GM19035 (cell line): ENCODE measurements at regions not wholly inside any gene's neighbourhood (a gene's known extent, or its start where the extent isn't known, plus 50 kb on each side); places are given as distances from the start of the nearest gene placed in this dataset.

Experiments
- ATAC-seq: cut with Tn5 transposase; IDR thresholded peaks from one replicate; pipeline ENCODE4 v1.9.1; 2021; ENCODE audit not compliant: unreplicated experiment

- no peak for ATAC-seq
Measured at GRCh38 chr13:65095161-65096082, 2134.7 kb downstream of the PCDH9 start.

GRCh38 chr13:65093357-65093756, 2136.8 kb downstream of the PCDH9 start:
- ATAC-seq = no peak

DNA sequence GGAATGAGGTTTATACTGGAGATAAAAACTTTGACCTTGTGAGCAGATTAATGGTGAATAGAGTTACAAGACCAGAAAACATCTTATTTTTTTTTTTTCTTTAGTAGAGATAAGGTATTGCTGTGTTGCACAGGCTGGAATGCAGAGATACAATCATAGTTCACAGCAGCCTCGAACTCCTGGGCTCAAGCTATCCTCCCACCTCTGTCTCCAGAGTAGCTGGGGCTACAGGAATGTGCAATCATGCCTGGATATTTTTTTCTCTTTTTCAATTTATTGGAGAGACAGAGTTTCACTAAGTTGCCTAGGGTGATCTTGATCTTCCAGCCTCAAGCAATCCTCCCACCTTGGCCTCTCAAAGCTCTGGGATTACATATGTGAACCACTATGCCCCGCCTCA, 2139.1 kb downstream of the PCDH9 start:
- no peak for ATAC-seq

GRCh38 chr13:65090186-65090585, 2139.9 kb downstream of the PCDH9 start:
- no peak for ATAC-seq

GRCh38 chr13:65088906-65089305, 2141.2 kb downstream of the PCDH9 start:
- ATAC-seq = no peak

DNA sequence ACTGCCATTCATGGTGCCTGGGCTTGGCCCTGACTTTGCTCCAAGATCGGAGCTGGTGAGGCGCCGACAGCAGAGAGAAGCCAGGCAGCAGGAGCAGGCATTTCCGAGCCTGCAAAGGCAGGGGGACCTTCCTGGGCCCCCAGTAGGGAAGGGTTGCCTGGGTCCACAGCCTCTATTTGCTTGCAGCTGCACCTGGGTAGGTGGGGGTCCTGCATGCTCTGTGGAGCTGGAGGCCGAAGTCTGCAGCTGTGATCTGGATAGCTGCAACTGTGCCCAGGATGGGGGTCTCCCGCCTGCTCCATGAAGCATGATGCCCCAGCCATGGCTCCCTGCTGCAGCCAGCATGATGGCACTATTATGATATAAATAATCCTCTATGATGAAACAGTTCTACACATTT, 2144.2 kb downstream of the PCDH9 start:
- no peak for ATAC-seq

DNA sequence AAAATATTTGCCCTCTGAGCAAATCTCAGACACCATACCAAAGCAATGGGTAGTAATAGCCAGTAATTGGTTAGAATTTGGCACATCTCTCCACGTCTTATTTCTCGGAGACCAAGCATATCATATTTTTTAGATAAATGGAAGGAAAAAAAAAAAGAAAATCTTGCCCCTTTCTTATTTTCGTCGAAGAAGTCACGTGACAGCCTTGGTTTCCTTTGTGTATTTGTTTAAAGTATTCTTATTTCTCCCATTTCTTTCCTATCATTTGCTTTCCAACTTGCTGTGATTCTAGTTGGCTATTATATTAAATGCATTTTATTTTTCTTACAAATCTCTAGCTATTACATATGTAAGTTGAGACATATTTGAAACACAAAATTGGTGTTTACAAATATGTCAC, 2155.9 kb downstream of the PCDH9 start:
- ATAC-seq = no peak

- no peak for ATAC-seq
Measured at GRCh38 chr13:65064967-65065366, 2165.2 kb downstream of the PCDH9 start.

DNA sequence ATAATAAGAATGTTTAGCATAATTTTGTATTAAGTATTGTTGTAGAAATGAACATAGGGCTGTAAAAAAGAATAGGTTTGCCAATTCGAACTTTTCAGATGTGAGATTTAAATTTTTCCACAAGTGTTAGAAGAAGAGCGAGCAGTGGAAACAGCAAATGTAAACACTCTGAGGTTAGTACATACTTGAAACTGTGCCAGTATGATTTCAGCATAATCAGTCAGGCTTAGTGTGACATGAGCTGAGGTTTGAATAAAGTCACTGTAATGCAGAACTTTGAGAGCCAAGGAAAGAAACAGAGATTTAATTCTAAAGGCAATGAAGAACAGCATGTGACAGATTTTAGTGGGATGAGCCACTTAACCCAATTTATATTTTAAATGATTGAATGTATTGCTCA, 2166.4 kb downstream of the PCDH9 start:
- no peak for ATAC-seq

DNA sequence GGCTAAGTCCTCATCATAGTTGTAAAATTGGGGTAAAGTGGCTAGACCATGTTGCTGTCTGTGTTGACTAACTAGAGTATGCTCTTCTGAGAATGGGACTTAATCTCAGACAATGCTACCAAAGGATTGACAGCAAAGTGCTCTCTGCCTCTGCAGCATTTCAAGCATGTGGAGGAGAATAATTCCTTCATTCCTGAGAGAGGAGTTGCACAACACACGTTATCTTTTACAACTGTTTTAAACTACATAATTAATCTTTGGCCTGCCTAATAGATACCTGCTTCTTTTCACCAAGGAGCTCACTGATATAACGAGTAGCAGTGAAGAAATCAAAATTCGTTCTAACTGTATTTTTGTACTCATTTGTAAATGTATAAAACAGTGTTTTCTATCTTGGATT, 2172.2 kb downstream of the PCDH9 start:
- no peak for ATAC-seq

- ATAC-seq = no peak
Measured at GRCh38 chr13:65054277-65054676, 2175.9 kb downstream of the PCDH9 start.

- no peak for ATAC-seq
Measured at GRCh38 chr13:65036999-65037398, 2193.1 kb downstream of the PCDH9 start.

- ATAC-seq = no peak
Measured at GRCh38 chr13:65035302-65035701, 2194.8 kb downstream of the PCDH9 start.

- ATAC-seq = no peak
Measured at GRCh38 chr13:65034266-65034665, 2195.9 kb downstream of the PCDH9 start.

DNA sequence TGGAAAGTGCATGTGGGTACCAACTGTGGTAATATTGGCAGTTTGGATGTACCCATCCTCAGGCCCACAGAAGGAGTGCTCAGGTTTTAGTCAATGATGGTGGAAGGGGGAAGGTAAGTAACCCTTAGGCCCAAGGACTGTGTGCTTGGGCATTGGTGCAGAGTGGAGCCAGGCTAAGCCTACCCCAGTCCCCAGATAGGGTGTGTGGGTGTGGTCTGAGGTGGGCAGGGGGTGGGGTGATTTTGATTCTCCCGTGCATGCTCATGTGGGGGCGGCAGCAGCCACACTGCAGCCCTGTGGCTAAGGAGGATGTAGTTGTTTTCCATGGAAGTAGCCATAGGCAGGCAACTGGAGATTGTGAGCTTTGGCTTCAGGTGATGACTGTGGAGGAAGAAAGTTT, 2197.3 kb downstream of the PCDH9 start:
- ATAC-seq = no peak

DNA sequence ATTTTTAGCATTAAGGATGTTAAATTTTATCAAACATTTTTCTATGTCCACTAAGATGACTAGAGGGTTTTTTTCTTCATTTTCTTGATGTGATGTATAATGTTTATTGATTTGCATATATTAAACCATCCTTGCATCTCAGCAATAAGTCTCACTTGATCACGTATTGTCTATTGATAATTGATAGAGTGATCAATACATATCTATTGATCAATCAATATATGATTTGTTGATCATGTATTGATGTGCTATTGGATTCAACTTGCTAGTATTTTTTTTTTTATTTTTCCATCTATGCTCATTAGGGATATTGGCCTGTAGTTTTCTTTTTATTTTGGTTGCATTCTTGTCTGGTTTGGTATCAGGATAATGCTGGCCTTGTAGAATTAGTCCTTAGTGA, 2202.0 kb downstream of the PCDH9 start:
- ATAC-seq = no peak

DNA sequence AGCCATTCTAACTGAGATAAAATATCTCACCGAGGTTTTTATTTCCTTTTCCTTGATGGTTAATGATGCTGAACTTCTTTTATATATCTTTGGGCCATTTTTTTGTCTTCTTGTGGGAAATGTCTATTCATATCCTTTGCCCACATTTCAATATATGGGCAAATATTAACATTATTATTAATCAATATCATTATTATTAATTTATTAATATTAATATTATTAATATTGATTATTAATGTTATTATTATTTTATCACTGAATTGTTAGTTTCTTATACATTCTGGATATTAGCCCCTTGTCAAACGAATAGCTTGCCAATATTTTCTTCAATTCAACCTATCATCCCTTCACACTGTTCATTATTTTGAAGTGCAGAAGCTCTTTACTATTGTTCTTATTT, 2203.6 kb downstream of the PCDH9 start:
- ATAC-seq = no peak

DNA sequence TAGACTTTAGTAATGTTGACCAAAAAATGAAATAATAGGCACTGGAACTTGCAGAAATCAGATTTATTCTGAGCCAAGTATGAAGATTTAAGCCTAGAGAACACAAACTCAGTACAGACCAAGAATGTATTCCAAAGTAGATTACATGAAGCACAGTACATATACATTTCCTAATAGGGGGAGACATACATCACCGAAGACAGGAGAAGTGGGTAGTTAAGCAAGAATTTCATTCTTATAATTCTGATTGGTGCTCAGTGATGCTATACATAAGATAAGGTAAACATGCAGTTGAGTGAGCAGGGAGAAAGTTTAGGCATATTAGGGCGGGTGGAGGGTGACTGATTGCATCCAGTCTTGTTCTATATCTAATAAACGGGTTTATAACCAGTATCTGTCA, 2218.8 kb downstream of the PCDH9 start:
- ATAC-seq = no peak

DNA sequence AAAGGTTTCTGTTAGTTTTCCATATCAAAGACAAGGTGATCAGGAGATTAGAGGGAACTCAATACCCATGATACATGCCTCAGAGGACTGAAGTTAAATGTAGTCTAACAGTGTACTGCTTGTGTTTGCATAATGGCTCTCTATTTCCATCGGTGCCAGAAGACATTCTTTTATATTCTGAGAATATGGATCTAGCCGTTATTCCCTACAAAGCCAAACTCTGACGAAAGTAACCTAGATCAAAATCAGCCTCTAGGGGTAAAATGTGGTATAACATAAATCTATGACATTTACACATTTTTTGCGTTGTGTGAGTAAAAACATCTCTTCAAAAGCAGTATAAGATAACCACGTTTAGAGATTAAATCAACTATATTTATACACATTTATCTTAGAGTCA, 2232.7 kb downstream of the PCDH9 start:
- ATAC-seq = no peak

- peak; percentile 58 for ATAC-seq
Measured at GRCh38 chr13:64993514-64994164, 2236.5 kb downstream of the PCDH9 start.

DNA sequence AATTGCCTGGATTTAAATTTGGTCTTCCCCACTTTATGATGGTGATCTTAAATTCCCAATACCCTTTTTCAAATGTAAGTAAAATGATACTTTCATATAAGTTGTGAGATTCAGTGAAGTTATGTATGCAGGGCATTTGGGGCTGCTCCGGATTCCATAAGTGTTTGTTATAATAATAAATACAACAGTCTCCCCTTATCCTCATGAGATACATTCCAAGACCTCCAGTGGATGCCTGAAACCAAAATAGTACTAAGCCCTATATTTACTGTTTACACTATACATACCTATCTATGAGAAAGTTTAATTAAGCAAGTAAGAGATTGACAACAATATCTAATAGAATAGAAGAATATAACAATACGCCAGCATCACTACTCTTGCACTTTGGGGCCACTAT, 2237.8 kb downstream of the PCDH9 start:
- no peak for ATAC-seq

DNA sequence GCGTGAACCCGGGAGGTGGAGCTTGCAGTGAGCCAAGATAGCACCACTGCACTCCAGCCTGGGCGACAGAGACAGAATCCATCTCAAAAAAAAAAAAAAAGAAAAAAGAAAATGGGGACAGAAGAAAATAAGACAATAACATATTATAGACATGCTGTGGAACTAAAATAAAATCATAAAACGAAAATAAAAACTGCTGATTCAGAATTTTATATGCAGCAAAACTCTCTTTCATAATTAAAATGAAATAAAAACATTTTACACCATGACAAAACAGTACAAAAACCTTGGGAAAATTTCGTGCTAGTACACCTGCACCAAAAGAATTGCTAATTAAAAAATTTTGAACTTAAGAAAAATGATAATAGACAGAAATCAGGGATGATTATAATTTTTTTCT, 2245.1 kb downstream of the PCDH9 start:
- no peak for ATAC-seq
